Epithelial cell of esophagus (primary cell): ENCODE measurements at regions not wholly inside any gene's neighbourhood (a gene's known extent, or its start where the extent isn't known, plus 50 kb on each side); places are given as distances from the start of the nearest gene placed in this dataset.

Experiments used
- DNase-seq: peaks from one replicate; pipeline ENCODE4 v3.0.0; 2010; ENCODE audit warnings: low read depth
- H3K4me3 ChIP-seq: 2 replicates; pipeline ENCODE4 v1.5.1; 2011; ENCODE audit warnings: mild to moderate bottlenecking, low read length, control low read depth
- CTCF ChIP-seq: IDR thresholded peaks from 2 replicates; pipeline ENCODE4 v1.5.1; 2011; ENCODE audit warnings: low read depth, mild to moderate bottlenecking, low read length, control low read depth, inconsistent platforms; ENCODE audit not compliant: insufficient read depth; ENCODE audit errors: missing control alignments

- TF ChIP-seq CTCF, result no peak
- peak; percentile 83 for DNase-seq
- H3K4me3 ChIP-seq, result no peak overlapping the region
These were observed 249.4 kb upstream of the UBE2E3 start for GRCh38 chr2:180730976-180731375.

GRCh38 chr2:180728928-180729559 lies 251.4 kb upstream of the UBE2E3 start:
- H3K4me3 ChIP-seq, result no peak overlapping the region

GRCh38 chr2:180723712-180724111 lies 256.7 kb upstream of the UBE2E3 start:
- no peak for DNase-seq
- no peak for TF ChIP-seq CTCF
- no peak overlapping the region for H3K4me3 ChIP-seq

More at GRCh38 chr2:180728928-180729559, 251.4 kb upstream of the UBE2E3 start:
- no peak for TF ChIP-seq CTCF
- DNase-seq, result peak; percentile 89

GRCh38 chr2:180722551-180723239 lies 257.7 kb upstream of the UBE2E3 start:
- no peak for TF ChIP-seq CTCF
- H3K4me3 ChIP-seq, result no peak overlapping the region
- peak; percentile 42 for DNase-seq

GRCh38 chr2:180720829-180721228 lies 259.6 kb upstream of the UBE2E3 start:
- TF ChIP-seq CTCF, result no peak
- H3K4me3 ChIP-seq, result no peak overlapping the region
- DNase-seq, result no peak

GRCh38 chr2:180717588-180717987 lies 262.8 kb upstream of the UBE2E3 start:
- peak; percentile 51 for DNase-seq
- TF ChIP-seq CTCF, result no peak
- H3K4me3 ChIP-seq, result no peak overlapping the region
